Pancreas (tissue), 10 donors: ENCODE measurements at regions not wholly inside any gene's neighbourhood (a gene's known extent, or its start where the extent isn't known, plus 50 kb on each side); places are given as distances from the start of the nearest gene placed in this dataset.
A peak's percentile ranks its signal among the peaks of the same experiment; 100 is the strongest.

Experiments
- ATAC-seq, 4 donors: fragments of 200-7000 bp; cut with Tn5 transposase; one replicate each; pipeline versions ENCODE4 v1.8.0 to v1.9.1; 2020; ENCODE audit warnings: mild to moderate bottlenecking in 4 of 4, moderate library complexity in 4 of 4
- DNase-seq, 6 donors: peaks; one replicate each; pipeline ENCODE4 v3.0.0-alpha.2; 2020
- FAIRE-seq: peaks from 2 replicates; lab custom pipeline; 2012; peaks lifted over from hg19 to GRCh38; lab: Jason Lieb, UNC
- H3K27ac ChIP-seq, 4 donors: fragments of 200-600 bp; sonication (generic); 1 replicate in 3 of 4; 2 replicates in 1 of 4; pipeline versions ENCODE4 v1.5.0 to v1.8.0; 2020
- H3K27me3 ChIP-seq, 4 donors: fragments of 200-600 bp; one replicate each; pipeline ENCODE4 v1.8.0; 2021
- H3K36me3 ChIP-seq, 3 donors: fragments of 200-600 bp; sonication (generic) in 1 of 3; one replicate each; pipeline versions ENCODE4 v1.5.0 to v1.8.0; 2020 to 2021
- H3K4me1 ChIP-seq, 3 donors: fragments of 200-600 bp; one replicate each; pipeline ENCODE4 v1.8.0; 2021
- H3K4me3 ChIP-seq, 4 donors: fragments of 200-600 bp; sonication (generic) in 2 of 4; one replicate each; pipeline versions ENCODE4 v1.5.0 to v1.8.0; 2020 to 2021
- H3K9me3 ChIP-seq, 4 donors: fragments of 200-600 bp; one replicate each; pipeline ENCODE4 v1.8.0; 2021
- WGBS, 2 donors: extraction: QIAGEN DNeasy Blood & Tissue Kit; methylation state at CpG; one replicate each; pipeline ENCODE4 v1.1.7; 2013; 5-methylcytosine and 5-hydroxymethylcytosine counted together
- intact Hi-C, 3 donors: fragments of 100-400 bp; cut with DNase I; formaldehyde crosslinking; loops; one replicate each; pipeline versions ENCODE4 v1.11.1 to v1.14.2; 2022
- TF ChIP-seq, protein P1 (sequence below), 4 donors: fragments of 200-600 bp; sonication (generic) in 3 of 4; IDR thresholded peaks; one replicate each; pipeline versions ENCODE4 v1.5.0 to v1.8.0; 2021; ENCODE audit warnings: antibody characterized with exemption in 4 of 4
- donor health status: healthy with polysubstance abuse.
- donor health status: DM: no; HTN: no; CAD: no; lungs with moderate emphysema.
- donor health status: DM: no; HTN: no; CAD: no.
- donor health status: control.
- donor health status: control.
- donor health status: Bipolar disorder and iron deficiency.
- donor health status: DM: yes; HTN: yes; CAD: no.
- donor health status: DM: no; HTN: no; CAD: no.
- donor health status: DM: no; HTN: no; CAD: no.
- donor health status: DM: yes; HTN: yes; CAD: no.

DNA sequence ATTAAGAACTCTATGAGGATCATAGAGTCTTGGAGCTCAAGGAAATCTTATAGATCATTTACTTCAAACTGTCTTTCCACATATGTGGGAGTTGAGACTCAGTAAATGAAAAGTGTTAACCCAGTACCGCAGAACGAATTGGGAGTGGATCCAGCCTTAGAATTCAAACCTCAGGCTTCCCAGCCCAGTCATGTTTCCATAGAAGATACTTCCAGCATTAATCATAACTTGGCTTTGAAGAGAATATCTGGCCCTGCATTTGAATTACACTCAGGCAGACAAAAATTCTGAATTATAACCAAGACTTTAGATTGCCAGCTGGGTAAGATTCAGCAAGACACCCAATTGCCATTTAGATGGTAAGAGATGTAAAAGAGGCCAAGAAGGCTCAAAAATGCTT is 972.0 kb downstream of the TUSC7 start:
- no peaks in the 10 kb centered on the region for H3K36me3 ChIP-seq
- FAIRE-seq (no peak), ATAC-seq (peak in 1 of 4 donors; percentile 26), DNase-seq (no peak)
- intact Hi-C loops: no loop called here
- TF ChIP-seq, protein P1, sequence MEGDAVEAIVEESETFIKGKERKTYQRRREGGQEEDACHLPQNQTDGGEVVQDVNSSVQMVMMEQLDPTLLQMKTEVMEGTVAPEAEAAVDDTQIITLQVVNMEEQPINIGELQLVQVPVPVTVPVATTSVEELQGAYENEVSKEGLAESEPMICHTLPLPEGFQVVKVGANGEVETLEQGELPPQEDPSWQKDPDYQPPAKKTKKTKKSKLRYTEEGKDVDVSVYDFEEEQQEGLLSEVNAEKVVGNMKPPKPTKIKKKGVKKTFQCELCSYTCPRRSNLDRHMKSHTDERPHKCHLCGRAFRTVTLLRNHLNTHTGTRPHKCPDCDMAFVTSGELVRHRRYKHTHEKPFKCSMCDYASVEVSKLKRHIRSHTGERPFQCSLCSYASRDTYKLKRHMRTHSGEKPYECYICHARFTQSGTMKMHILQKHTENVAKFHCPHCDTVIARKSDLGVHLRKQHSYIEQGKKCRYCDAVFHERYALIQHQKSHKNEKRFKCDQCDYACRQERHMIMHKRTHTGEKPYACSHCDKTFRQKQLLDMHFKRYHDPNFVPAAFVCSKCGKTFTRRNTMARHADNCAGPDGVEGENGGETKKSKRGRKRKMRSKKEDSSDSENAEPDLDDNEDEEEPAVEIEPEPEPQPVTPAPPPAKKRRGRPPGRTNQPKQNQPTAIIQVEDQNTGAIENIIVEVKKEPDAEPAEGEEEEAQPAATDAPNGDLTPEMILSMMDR (IDR thresholded peaks at IDR 0.05): no peak
- 83 to 89% methylated on average over 2 of the region's 2 CpGs for WGBS, 2 donors
- H3K9me3 ChIP-seq: no peaks in the 10 kb centered on the region
- H3K4me1 ChIP-seq: no peaks in the 10 kb centered on the region
- H3K27me3 ChIP-seq: peaks cover 0 to 9% (median 0%) of the 10 kb centered on the region in 4 donors
- H3K4me3 ChIP-seq: no peak overlapping the region
- no peak overlapping the region for H3K27ac ChIP-seq

DNA sequence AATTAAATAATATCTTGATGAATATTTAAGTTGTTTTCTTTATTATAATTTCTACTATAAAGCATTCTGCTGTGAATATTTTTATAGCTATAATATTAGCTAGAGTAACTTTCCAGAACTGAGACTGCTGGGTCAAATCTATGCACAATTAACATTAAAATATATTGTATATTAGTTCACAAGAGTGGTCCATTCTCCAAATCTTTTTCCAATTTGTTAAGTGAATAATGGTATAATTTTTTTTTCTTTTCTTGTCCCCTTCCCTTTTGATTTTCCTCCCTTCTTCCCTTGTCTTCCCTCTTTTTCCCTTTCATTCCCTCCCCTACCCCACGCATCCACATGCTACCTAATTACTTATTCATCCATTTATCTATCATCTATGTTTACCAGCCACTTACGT is 977.5 kb downstream of the TUSC7 start:
- TF ChIP-seq, protein P1 (IDR thresholded peaks at IDR 0.05): no peak
- Histone ChIP-seq H3K9me3 (no peaks in the 10 kb centered on the region), H3K4me1 (no peaks in the 10 kb centered on the region), H3K36me3 (no peaks in the 10 kb centered on the region), H3K27me3 (peaks cover 0 to 16% (median 0%) of the 10 kb centered on the region in 4 donors), H3K27ac (no peak overlapping the region), H3K4me3 (no peak overlapping the region)
- WGBS, 2 donors: 80 to 86% methylated on average over 2 of the region's 2 CpGs
- intact Hi-C loops: no loop called here
- DNase-seq: no peak
- ATAC-seq: no peak
- no peak for FAIRE-seq

- H3K36me3 ChIP-seq: no peaks in the 10 kb centered on the region
- H3K27ac ChIP-seq: no peak overlapping the region
- FAIRE-seq (no peak), DNase-seq (no peak), ATAC-seq (no peak)
- H3K4me3 ChIP-seq: no peak overlapping the region
- H3K4me1 ChIP-seq: no peaks in the 10 kb centered on the region
- TF ChIP-seq, protein P1 (IDR thresholded peaks at IDR 0.05): no peak
- WGBS, 2 donors: 32% methylated on average over 3 of the region's 3 CpGs
- peaks cover 0 to 16% (median 0%) of the 10 kb centered on the region in 4 donors for H3K27me3 ChIP-seq
- H3K9me3 ChIP-seq: no peaks in the 10 kb centered on the region
- intact Hi-C loops: no loop called here
These were observed 979.0 kb downstream of the TUSC7 start for GRCh38 chr3:117688583-117688982.

GRCh38 chr3:117691526-117691925 is 981.9 kb downstream of the TUSC7 start:
- TF ChIP-seq, protein P1 (IDR thresholded peaks at IDR 0.05): no peak
- no peaks in the 10 kb centered on the region for H3K4me1 ChIP-seq
- 66 to 78% methylated on average over 1 of the region's 1 CpG for WGBS, 2 donors
- no peak for DNase-seq
- intact Hi-C loops: no loop called here
- H3K27me3 ChIP-seq: peaks cover 0 to 7% (median 0%) of the 10 kb centered on the region in 4 donors
- no peak overlapping the region for H3K27ac ChIP-seq
- FAIRE-seq: no peak
- no peak for ATAC-seq
- no peaks in the 10 kb centered on the region for H3K36me3 ChIP-seq
- no peaks in the 10 kb centered on the region for H3K9me3 ChIP-seq
- no peak overlapping the region for H3K4me3 ChIP-seq

- TF ChIP-seq, protein P1 (IDR thresholded peaks at IDR 0.05): no peak
- no peak for DNase-seq
- Histone ChIP-seq H3K27ac (no peak overlapping the region), H3K4me3 (no peak overlapping the region), H3K9me3 (no peaks in the 10 kb centered on the region), H3K4me1 (no peaks in the 10 kb centered on the region), H3K36me3 (no peaks in the 10 kb centered on the region), H3K27me3 (no peaks in the 10 kb centered on the region)
- FAIRE-seq: no peak
- intact Hi-C loops: no loop called here
- WGBS, 2 donors: 79 to 85% methylated on average over 5 of the region's 5 CpGs
- peak in 1 of 4 donors; percentile 16 for ATAC-seq
These were observed 982.9 kb downstream of the TUSC7 start for GRCh38 chr3:117692416-117692995.
